KBM-7 (cell line): ENCODE measurements at regions not wholly inside any gene's neighbourhood (a gene's known extent, or its start where the extent isn't known, plus 50 kb on each side); places are given as distances from the start of the nearest gene placed in this dataset.
"Not testable (repeated sequence)": the region's sequence is repeated elsewhere in the genome, so short reads cannot be mapped to it uniquely, and the experiment has no call there.

ENCODE experiments used
- DNase-seq: peaks from one replicate; pipeline ENCODE4 v3.0.0-alpha.2; 2015
- in situ Hi-C: fragments of 300-500 bp; cut with MboI; formaldehyde crosslinking; loops from 2 replicates; pipeline ENCODE4 v1.14.3; 2020; ENCODE audit warnings: low sequenced_read_pairs, low pct_unique_long_range_greater_than_20kb, mixed read lengths

DNA sequence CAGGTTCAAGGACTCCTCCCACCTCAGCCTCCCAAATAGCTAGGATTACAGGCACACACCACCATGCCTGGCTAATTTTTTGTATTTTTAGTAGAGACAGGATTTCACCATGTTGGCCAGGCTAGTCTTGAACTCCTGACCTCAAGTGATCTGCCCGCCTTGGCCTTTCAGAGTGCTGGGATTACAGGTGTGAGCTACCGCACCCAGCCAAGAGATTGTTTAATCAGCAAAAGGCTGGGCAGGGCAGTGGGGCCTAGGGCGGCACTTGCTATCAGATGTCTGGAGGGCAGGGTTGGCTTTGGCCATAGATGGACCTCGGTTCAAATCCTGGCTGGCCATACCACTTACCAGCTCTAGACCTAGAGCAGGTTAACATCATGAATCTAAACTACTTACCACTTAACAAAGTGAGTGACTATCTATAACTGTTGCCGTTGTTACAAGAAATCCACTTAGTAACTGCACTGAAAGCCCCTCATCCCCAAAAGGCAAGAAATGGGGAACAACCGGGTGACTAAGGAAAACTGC lies 60.9 kb upstream of the BCL2L14 start:
- in situ Hi-C loops, DNase-seq: not testable (repeated sequence)

DNA sequence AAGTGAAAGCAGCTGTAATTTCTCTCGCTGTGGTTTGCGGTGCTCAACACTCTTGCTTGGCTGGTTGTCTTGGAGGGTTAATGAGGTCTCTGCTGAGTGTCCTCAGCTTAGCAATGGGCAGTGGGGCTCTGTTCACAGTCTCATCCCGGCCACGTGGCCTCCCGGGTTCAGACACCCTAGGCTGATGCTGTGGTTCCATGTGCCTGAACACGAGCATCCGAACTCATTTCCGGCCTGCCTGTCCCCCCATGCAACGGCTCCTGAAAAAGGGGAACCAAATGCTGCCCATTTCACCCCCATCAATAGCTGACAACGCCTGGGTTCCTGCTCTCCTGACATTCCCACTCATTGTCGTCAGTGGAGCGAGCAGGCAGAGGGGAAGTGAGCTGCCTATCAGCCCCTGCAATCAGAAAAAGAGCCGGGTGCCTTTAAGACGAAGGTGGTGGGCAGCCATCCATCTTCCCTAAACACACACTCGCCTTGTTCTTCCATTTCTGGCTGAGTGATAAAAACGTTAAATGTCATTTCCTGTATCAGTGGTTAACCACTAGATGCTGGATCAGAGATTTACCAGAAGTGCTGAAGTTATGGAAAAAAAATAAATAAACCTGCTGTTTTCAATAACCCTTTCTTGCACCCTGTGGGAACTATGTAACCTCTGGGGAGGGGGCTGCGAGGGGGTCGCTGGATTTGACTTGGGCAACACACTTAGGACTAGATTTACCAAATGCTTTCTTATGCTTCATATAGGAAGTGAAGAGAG lies 60.3 kb upstream of the BCL2L14 start:
- in situ Hi-C loops = no loop called here
- DNase-seq = peak; percentile 100

DNA sequence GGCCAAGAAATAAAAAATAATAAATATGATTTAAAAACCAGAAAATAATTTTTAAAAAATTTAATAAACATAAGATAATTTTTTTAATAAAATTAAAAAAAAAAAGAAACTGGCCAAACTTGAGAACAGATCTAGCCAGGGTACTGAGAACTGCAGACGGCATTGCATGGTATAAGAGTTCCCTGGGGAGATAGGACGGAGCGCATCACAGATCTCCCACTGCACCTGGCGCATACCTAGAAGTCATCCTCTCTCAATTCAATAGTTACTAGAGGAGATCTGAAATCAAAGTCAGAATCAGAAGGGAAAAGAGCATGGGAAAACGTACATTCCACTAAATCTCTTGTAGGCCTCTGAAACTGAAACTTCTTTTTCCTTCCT lies 58.9 kb upstream of the BCL2L14 start:
- in situ Hi-C loops = no loop called here
- no peak for DNase-seq

DNA sequence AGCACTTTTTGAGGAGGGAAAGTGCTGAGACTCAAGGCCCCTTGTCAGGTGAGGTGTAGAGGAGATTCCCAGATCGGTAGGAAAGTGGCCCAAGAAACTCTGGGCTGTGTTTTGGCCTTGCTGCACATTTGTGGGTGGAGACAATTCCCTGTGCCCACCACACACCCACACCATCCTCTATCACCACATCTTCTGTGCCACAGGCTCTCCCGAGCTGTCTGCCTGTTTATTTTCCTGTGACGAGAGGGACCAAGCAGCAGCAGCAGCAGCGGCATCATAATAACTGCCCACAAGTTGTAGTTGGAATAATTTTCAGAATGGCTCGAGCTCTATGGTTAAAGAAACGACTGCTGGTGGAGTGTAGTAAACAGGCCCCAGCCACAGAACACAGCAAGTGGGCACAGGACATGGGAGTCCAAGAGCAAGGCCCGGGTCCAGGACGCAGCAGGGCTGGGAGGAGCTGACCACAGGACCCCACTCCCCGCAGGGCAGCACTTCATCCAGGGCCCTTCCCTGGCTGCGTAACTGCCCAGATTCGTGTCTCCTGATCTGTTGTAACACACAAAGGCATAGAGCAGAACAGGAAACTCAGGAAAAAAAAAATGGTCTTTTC lies 55.6 kb upstream of the BCL2L14 start:
- in situ Hi-C loops = no loop called here
- DNase-seq = no peak

DNA sequence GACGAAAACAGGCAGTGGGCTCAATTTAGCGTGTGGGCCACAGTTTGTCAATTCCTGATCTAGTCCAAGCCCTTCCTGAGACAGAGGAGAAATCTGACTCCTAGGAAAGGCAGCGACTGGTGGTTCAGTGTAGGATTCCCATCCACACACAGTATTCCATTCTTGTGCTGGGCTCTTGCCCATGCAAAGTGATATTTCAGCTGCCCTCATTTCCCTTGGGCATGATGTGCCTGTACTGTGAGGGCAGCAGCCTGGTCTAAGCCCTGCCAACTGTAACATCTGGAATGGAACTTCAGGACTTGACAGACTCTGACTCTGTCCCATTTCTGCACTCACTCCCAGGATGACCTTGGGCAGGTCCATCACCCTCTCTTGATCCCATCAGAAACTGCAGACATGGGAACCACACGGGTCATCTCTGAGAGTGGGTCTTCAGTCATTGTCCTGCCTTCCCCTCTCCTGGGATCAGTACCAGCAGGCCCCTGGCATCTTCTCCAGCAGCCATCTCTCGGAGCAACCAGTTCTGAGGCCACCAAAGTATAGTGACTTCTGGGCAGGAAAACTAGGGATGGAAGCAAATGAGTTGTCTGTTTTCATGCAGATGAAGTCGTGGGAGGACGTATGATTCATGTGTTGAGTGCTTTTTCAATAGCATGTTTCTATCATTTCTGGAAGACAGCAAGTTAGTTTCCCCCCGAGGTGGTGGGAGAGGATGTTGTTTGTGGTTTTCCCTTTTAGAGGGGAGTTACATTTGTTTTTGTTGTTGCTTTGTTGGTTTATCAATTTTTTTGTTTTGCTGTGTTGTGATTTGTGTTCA lies 54.2 kb upstream of the BCL2L14 start:
- in situ Hi-C loops = no loop called here
- DNase-seq = no peak

DNA sequence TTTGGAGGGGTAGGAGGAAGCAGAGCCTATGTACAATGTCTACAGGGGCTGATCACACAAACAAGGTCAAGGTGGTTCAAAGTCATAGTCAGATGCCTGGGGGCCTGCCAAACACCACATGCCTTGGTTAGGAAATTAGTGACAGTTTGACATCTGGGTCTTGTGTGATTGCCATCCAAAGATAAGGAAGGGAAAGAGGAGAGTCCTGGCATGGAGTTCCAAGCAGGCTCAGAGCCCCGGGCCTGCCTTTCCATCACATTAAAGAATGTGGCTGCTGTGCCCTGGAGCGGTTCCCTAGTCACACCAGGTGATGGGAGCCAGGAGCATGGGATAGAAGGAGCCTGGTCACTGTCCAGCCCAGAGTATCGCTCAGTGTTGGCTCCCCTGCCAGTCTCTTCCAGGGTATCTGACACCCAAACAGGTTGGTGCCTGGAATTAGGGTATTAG lies 53.6 kb upstream of the BCL2L14 start:
- peak; percentile 32 for DNase-seq
- in situ Hi-C loops = no loop called here

DNA sequence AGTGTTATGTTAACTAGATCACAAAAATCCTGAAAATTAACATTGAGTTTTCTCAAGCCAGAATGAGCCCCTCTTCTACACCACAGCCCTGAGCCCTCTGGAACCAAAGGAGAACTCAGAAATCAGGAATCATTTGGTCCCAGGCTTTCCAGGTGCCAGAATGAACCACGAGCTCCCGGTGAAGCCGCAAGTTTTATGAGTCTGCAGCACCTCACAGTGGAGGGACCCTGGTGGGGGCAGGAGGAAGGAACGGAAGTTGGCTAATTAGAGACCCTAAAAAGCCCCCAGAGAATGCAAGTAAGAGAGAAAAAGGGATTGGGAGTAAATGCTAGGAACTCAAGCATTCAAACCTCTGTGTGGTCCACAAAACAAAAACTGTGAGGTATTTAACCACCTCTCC lies 52.9 kb upstream of the BCL2L14 start:
- DNase-seq = peak; percentile 38
- in situ Hi-C loops = no loop called here

DNA sequence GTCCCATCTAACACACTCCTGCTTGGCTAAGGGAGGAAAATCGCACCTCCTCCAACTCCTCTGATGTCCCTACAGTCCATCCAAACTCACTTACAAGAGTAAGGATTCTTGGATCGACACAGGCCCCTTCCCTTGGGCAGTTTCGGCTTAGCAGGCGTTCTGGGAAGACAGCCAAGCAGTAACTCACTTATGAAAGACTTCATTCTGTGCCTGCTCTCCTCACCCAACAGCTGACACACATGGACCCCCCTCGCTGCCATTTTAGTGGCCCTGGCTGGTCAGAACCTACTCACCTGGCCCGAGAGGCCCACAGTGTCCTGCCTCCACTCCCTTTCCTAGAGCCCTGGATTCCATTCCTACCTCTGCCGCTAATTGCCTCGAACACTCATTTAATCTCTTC lies 52.3 kb upstream of the BCL2L14 start:
- in situ Hi-C loops = no loop called here
- no peak for DNase-seq

DNA sequence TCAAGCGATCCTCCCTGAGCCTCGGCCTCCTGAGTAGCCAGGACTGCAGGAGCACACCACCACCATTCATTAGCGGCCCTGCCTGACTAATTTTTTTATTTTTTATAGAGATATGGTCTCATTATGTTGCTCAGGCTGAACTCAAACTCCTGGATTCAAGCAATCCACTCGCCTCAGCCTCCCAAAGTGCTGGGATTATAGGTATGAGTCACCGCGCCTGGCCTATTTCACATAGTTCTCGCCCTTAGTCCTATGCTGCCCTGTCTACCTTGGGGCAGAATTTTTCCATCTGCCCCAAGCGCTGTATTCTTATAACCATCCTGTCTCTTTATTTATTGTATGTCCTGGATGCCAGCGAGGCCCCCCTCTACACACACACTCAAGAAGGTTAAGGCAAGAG lies 50.9 kb upstream of the BCL2L14 start:
- DNase-seq = no peak
- in situ Hi-C loops = no loop called here

DNA sequence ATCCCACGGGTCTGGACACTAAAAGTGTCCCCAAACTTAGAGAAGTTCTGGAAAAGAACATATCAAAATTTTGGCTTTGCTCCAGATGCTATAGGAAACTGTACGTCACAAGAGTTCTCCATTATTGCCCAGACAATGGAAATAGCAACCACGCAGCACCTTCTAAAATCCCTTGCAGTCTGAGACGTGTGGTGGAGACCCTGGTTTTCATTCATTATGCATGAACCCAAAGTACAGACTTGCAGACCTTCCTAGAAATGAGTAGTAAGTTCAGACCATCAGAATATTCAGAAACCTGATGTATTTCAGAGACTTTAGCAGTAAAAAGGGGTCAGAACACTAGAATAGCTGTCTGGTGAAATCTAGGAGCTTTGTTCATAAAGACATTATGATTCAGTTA lies 50.0 kb upstream of the BCL2L14 start:
- in situ Hi-C loops = no loop called here

More for the DNA sequence above, 50.0 kb upstream of the BCL2L14 start:
- peak; percentile 18 for DNase-seq
